Activated CD4-positive, alpha-beta T cell treated with anti-CD3 and anti-CD28 coated beads, Interleukin-2, amount 50 U/mL, for 24 hours (primary cell): ENCODE measurements at regions not wholly inside any gene's neighbourhood (a gene's known extent, or its start where the extent isn't known, plus 50 kb on each side); places are given as distances from the start of the nearest gene placed in this dataset.

ENCODE experiments used
- DNase-seq, 2 donors: peaks; one replicate each; pipeline ENCODE4 v3.0.0-alpha.2; 2020; ENCODE audit warnings: low read depth in 1 of 2, low spot score in 1 of 2

GRCh38 chr5:124839371-124839998, 93.0 kb upstream of the ZNF608 start:
- DNase-seq: no peak

GRCh38 chr5:124841829-124842712, 95.6 kb upstream of the ZNF608 start:
- DNase-seq: no peak

- DNase-seq: no peak
Measured at GRCh38 chr5:124842725-124843595, 96.5 kb upstream of the ZNF608 start.

GRCh38 chr5:124843596-124843899, 97.1 kb upstream of the ZNF608 start:
- no peak for DNase-seq

GRCh38 chr5:124844371-124844920, 98.0 kb upstream of the ZNF608 start:
- DNase-seq: no peak

GRCh38 chr5:124847907-124848306, 101.5 kb upstream of the ZNF608 start:
- DNase-seq: no peak

GRCh38 chr5:124849774-124850173, 103.3 kb upstream of the ZNF608 start:
- no peak for DNase-seq

- DNase-seq: no peak
Measured at GRCh38 chr5:124856726-124857125, 110.3 kb upstream of the ZNF608 start.

- DNase-seq: no peak
Measured at GRCh38 chr5:124858612-124859011, 112.2 kb upstream of the ZNF608 start.

GRCh38 chr5:124859027-124859426, 112.6 kb upstream of the ZNF608 start:
- no peak for DNase-seq

- no peak for DNase-seq
Measured at GRCh38 chr5:124859556-124860290, 113.3 kb upstream of the ZNF608 start.

- no peak for DNase-seq
Measured at GRCh38 chr5:124860291-124860655, 113.8 kb upstream of the ZNF608 start.

GRCh38 chr5:124865066-124865465, 118.6 kb upstream of the ZNF608 start:
- DNase-seq: no peak

- DNase-seq: no peak
Measured at GRCh38 chr5:124865603-124866354, 119.3 kb upstream of the ZNF608 start.

- DNase-seq: no peak
Measured at GRCh38 chr5:124866355-124867136, 120.1 kb upstream of the ZNF608 start.

GRCh38 chr5:124867137-124867704, 120.8 kb upstream of the ZNF608 start:
- no peak for DNase-seq

GRCh38 chr5:124868676-124869075, 122.2 kb upstream of the ZNF608 start:
- no peak for DNase-seq

- no peak for DNase-seq
Measured at GRCh38 chr5:124869426-124870033, 123.1 kb upstream of the ZNF608 start.

GRCh38 chr5:124870070-124870469, 123.6 kb upstream of the ZNF608 start:
- DNase-seq: no peak
